ENCODE measurements at regions not wholly inside any gene's neighbourhood (a gene's known extent, or its start where the extent isn't known, plus 50 kb on each side); places are given as distances from the start of the nearest gene placed in this dataset.

DNA sequence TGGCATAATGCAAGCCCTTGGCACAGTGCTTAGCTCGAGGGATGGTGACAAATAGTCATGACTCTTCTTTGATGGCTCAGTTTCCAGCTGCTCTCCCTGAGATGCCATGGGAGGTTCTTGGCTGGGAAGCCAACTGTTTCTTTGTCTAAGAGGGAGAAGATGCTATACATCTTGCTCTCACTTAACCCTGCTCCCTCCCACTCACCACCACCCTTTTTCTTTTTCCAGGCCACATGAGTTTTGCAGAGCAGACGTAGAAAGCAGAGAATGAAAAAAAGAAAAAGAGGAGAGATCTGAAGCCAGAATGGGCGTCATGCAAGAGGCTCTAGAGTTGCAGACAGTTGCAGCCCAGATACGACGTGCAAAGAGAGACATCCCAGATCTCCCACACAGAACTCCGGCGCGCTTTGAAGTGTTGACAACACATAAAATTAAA, 160.5 kb downstream of the FGF18 start:
- DNase-seq (ENCODE audit: low spot score): no peak

DNA sequence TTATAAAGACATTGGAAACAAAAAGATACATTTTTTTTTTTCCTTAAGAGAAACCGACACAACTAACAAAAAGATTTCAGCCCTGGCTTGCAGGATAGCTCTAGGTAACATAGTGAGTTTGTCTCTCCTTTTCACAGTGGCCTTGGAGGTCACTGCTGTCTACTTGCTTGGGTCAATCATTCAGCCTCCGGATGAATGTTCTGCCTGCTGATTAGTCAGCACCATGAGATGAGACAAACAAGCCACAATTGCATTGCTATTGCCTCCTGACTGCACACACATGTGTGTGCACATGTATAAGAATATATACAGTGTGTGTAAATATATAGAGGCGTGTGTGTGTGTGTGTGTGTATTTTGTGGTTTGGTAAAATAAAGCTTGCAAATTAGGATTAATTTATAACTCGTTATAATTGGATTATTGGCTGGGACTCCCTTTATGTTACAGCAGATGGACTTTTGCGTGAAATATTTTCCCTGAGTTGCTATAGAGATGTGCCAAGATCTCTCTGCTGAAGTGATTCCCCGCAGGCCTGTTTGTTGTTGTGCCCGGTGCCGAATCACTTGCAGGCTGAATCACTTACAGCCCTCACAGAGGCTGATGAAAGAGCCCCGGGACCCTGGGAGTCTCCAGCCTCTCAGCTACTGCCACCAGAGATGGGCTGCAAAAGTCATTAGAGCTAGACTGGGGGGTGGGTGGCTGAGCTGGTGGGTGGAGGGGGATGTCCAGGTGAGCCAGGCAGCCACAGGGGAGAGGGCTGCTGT, 161.2 kb downstream of the FGF18 start:
- DNase-seq (ENCODE audit: low spot score): no peak

DNA sequence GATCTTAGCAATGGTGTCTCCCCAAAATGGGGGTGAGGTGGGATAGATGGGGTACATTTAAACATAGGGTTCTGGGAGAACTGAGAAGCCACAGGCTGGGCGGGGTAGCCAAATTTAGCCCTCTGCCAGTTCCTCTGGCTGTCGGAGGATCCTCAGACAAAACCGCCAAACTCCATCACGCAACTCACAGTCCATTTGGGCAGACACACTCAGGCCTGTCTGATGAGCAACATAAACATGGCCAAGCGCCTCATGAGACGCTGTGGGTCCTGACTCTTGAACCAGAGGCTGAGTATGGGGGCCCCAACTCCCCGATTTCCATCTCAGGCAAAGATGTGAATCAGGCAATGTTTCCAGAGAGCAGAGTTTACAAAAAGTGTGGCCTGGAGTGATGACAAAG, 162.3 kb downstream of the FGF18 start:
- no peak for DNase-seq (ENCODE audit: low spot score)

DNA sequence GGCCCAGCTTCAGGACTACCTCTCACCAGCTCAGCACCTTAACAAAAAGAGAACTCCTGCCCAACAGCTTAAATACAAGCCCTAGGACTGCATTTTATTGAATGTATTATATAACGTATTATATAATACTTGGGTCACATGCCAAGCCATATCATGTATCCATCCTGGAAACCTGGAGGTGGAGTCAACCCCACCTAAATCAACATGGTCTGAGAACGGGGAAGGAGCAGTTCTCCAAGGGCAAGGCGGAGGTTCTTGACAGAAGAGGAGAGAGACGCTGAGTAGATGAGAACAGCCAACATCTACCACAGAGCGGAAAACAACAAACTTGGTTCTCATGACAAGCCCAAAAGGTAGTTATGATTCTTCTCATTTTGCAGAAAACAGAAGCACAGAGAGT, 163.4 kb downstream of the FGF18 start:
- no peak for DNase-seq (ENCODE audit: low spot score)

DNA sequence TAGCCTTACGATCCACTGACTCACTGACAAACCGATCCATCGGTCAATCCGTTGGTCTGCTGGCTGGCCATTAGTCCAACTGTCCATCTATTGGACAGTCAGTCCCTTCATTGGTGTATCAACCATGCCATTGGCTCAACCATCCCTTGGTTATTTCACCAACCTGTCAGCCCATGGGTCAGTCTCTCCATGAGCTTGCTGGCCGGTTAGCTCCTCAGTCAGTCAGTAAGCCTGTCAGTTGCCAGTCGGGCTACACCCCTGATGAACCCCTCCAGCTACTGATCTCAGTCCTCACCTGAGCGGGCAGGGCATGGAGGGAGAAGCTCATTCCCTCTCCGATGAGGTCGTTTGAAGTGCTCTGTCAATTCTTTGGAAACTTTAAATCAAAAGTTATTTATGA, 166.5 kb downstream of the FGF18 start:
- DNase-seq (ENCODE audit: low spot score): no peak

DNA sequence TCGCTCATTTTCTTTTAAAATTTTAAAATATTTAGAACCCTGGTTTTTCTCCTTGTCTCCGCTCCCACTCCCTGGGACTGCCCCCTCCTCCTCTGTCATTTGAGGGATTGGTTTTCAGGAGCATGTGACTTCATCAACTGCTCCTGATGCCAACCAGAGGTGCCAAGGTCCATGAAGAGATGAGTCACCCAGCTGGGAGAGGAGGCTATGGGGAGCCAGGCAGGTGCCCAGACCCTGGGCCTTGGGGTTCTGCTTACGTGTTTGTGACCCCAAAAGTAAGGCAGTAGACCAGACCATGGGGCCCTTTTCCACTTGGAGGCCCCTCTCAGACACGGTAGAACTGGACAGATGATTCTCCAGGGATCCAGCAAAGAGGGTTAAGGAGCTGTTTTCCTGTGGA, 167.0 kb downstream of the FGF18 start:
- peak; percentile 22 for DNase-seq (ENCODE audit: low spot score)

DNA sequence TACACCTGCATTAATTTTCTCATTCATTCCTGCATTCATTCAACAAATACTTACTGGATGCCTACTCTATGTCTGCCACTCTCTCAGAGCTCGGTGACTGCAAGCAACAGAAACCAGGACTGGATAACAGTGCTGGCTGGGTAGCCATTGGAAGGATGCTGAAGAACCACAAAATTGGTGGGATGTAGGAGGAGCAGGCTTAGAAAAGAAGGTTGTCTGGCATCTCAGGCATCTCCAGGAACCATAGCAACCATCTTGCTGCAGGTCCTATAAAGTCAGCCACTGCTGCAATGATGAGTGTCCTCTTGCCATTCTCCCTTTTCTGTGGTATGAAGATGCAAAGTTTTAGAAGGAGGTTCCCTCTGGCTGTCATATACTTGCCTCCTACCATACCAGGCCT, 168.6 kb downstream of the FGF18 start:
- no peak for DNase-seq (ENCODE audit: low spot score)

DNA sequence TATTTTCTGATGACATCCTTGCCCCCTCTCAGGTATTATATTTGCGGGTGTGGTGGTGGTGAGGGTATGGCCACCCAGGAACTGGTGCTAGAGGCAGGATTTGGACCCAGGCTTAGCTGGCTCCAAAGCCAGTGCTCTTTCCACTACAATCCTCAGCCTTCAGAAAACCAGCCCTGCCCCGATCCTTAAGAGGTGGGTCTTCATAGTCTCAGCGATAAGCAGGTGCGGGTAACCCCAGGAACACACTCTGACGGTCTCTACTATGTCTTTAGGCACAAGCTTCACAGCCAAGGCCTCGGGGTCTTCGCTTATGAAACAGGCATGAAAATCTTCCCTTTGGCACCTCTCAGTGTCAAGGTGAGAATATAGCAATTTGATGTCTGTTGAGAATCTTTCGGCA, 169.3 kb downstream of the FGF18 start:
- DNase-seq (ENCODE audit: low spot score): no peak

DNA sequence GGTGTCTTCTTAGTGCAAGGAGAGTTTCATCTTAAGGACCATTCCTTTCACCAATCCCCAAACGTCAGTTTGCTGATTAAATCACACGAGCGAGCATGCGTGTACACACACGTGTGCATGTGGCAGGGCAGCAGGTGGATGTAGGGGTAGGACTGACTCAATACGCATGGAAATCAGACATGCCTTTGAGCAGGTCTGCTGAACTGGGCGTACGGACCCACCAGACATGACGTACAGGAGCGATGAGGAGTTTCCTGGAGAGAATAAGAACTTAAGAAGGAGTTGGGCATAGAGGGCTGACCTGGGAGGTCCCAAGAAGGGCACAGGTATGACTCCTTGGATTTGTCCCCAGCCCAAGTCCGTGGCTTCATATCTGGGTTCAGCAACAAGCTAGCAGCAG, 170.0 kb downstream of the FGF18 start:
- DNase-seq (ENCODE audit: low spot score): no peak

DNA sequence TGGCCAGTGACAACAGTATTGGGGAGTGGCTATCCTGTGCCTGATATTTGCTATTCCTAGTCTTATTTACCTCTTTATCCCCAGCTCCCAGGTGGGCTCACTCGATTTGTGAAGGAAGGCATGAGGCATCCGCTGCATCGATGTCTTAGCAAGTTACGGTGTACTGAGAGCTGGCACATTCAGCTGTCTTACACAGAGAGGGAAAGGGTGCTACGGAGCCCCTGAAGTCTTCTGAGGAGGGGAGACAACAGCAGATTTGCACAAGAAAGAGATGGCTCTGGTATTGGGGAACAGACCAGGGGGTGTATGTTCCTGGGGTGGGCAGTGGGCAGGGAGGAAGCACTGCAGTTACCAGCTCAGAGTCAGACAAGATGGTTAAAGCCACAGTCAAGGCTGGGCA, 172.6 kb downstream of the FGF18 start:
- DNase-seq (ENCODE audit: low spot score): no peak

DNA sequence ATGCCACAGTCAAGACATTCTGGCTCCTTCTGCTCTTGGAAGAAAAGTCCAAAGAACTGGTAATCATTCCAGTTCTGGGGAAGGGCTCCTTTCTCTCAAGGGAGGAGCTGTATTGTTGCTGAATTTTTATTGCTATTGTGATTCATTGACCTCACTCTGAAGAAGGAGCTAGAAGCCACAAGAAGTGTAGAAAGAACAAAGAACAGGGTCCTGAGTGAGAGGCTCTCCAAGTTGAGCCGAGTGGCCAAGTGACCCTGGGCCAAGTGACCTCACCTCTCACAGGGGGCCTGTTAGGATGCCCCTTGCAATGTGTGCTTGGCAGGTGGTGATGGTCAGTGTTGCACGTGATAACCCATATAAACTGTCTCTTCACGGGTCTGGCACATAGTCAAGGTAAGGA, 173.3 kb downstream of the FGF18 start:
- DNase-seq (ENCODE audit: low spot score): no peak

DNA sequence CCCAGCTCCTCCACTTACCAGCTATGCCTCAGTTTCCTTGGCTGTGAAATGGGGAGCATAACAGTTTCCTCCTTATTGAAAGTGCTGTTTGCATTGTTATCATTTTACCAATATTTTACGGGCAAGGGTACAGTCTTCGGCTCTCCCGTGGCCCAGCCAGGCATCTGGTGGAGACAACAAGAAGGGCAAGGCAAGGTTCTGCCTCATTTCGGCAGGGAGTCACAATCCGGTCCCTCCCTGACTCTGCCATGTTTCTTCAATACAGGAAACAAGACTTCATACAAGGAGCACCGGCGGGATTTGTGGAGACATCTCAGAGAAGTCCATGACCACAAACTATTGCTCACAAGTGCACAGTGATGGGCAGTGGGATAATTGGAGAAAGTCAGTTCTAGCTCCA, 174.0 kb downstream of the FGF18 start:
- DNase-seq (ENCODE audit: low spot score): no peak

DNA sequence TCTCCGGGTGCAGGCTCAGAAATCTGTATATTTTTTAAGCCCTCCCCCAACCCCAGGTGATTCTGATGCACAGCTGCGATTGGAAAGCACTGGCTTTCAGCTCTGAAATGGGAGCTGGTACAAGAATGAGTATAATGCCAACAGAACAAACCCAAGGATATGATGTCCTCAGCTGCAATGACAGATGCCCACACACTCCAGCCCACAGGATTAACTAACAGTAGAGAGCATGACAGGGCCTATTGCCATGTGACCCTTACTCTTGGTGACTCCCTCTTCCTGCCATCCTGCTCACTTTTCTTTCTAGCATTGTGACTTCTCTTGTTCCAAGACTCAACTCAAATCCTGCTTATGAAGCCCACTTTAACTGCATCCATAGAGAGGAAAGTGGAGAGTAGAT, 174.5 kb downstream of the FGF18 start:
- no peak for DNase-seq (ENCODE audit: low spot score)

DNA sequence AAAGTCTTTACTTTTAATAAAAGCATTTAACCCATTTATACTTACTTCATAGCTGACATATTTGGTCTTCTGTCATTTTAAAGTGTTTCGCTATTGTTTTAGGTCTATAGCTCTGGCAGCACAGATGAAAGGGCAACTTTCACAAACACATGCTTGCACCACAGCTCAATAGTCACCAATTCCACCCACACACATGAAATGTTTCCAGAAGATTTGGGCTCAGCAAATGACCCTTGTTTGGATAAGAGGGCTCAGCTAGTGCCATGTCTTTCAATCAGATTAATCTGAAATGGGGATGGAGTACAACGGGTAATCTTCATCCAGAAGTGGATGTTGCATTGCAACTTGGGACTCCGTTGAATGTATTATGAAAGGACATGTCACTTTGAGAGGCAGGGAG, 176.0 kb downstream of the FGF18 start:
- DNase-seq (ENCODE audit: low spot score): no peak

DNA sequence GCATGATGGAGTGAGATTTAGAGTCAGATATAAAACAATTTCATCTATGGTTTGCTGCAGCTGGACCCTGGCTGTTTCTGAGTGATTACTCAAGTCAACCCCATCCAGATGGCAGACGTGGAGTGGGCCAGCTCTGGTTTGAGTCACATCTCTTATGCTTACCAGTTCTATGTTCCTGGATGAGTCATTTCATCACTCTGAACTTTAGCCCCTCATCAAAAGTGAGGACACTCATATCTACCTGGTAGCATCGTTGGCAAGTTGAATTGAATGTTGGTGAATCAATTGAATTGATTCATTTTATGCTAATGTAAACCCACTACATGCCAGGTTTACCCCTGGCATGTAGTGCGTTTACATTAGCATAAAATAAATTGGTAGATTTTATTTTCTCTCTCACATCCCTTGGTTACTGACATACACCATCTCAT, 176.4 kb downstream of the FGF18 start:
- no peak for DNase-seq (ENCODE audit: low spot score)

DNA sequence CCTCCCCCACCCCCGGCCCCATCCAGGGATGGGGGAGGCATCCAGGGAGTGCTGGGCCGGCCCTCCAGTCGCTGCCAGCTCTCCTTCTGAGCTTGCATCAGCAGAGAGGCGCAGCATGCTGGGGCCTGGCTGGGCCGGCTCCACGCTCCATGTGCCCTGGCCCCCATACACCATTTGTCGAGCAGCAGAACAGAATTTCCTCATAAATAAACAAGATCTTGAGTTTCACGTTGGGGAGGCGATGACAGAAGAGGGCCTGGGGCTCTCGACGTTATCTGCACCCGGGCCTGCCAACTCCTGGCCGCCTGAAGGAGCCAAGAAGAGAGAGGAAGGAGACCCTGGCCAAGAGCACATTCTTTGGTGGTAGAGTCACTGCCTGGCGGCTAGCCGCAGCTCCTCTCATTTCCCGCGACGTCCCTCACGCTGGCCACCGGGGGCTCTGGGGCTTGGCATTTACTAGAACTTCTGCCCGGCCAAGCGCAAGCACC, 177.0 kb downstream of the FGF18 start:
- no peak for DNase-seq (ENCODE audit: low spot score)

DNA sequence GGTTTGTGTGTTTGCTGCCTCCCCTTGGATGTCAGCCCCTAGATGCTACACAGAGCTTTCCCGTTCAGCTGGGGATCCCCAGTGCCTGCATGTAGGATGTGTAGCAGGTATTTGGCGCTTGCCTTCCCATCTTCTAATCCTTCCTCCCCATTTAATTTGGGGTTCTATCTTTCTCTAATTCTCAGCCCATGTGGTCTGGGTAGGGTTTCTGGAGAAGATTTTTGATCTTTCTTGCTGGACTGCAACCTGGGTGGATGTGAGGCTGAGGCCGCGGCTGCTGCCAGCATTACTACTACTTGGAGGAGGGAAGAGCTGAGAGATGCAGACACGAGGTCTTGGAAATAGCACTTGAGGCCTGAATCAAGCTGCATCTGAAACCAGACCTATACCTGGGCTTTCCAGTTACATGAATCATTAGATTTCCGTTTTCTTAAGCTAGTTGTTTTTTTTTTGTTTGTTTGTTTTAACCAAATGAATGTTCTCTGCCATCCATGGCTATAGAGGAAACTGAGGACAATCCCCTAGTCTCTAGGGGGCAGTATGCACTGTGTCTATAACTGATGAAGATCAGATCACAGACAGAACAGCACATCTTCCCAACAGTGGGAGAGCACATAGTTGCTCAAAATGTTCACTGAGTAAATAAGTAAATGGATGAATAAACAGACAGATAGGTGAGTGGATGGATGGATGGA, 178.6 kb downstream of the FGF18 start:
- DNase-seq (ENCODE audit: low spot score): no peak

DNA sequence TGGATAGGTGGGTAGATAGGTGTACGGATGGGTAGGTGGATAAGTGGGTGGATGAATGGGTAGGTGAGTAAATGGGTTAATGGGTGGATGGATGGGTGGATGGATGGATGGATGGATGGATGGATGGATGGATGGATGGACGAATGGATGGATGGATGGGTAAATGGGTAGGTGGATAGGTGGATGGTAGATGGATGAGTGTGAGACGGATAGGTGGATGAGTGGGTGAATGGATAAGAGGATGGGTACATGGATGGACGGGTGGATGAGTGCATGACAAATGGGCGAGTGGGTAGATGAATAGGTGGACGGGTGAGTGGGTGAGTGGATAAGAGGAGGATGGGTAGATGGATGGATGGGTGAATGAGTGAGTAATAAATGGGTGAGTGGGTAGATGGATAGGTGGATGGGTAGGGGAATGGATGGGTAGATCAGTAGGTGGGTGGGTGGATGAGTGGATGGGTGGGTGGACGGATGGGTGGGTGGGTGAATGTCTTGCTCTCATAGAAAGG, 179.2 kb downstream of the FGF18 start:
- no peak for DNase-seq (ENCODE audit: low spot score)

DNA sequence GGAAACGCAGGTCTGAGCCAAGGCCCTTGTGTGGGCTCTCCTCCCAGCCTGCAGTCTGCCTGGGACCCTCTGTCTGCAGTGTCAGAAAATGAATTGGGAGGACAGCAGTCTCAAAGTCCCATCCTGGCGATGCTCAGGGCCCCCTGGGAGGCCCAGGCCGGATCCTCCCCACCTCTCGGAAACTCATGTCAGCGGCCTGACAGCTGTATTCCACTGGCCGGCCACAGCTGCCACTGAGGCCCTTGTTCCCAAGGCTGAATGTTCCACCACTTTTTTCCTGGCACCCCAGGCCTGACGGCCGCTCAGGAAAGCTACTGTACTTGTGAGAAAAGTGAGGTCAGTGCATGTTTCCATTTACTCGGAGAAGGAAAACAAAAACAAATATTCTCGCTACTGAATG, 180.0 kb downstream of the FGF18 start:
- DNase-seq (ENCODE audit: low spot score): no peak

DNA sequence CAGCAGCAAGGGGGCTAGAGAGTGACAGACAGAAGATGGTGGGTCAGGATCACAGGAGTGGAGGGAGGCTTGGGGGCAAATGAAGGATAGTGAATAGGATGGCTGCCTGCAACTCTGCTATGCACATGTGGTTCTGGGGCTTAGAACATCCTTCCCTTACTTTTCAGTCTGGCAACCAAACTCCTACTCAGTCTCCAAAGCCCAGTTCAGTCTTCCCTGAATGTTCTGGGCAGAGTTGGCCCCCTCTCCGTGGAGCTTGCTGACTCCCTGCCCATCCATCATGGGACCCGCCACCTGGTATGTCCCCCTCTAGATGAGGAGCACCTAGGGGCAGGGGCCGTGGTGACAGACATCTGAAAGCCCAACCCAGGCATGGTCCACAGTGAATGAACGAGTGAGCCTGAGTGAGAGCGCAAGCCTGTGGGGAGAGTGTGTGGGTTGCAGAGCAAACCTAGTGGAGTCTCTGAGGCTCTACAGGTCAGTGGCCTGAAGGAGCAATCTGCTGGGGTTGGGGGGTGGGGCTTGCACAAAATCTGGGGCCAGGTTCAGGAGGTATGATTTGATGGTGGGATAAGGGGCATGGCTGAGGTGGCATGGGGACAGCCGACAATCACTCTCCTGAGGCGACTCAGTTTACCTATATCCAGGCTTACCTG, 180.6 kb downstream of the FGF18 start:
- DNase-seq (ENCODE audit: low spot score): no peak

DNA sequence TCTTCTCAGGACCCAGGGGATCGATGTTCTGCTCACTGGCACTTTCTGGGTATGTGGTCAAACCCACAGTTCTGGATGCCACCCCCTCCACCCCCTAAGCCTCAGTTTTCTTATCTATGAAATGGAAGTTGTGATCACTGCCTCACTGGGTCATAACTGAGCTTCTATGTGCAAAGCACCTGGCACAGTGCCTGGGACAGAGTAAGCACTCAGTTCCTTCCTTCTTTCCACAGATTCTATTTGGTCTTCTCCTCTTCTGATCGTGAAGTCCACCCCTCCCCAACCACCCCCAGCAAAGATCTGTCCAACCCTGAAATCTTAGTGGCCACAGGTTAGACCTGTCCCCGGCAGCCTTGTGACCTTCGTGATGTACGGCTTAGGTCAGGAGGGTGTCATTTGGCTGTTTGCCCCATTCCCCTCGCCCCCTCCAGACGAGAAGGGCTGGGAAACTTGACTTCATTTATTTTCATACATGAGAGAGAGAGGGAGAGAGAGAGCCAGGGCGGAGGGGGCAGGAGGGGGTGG, 181.4 kb downstream of the FGF18 start:
- no peak for DNase-seq (ENCODE audit: low spot score)

DNA sequence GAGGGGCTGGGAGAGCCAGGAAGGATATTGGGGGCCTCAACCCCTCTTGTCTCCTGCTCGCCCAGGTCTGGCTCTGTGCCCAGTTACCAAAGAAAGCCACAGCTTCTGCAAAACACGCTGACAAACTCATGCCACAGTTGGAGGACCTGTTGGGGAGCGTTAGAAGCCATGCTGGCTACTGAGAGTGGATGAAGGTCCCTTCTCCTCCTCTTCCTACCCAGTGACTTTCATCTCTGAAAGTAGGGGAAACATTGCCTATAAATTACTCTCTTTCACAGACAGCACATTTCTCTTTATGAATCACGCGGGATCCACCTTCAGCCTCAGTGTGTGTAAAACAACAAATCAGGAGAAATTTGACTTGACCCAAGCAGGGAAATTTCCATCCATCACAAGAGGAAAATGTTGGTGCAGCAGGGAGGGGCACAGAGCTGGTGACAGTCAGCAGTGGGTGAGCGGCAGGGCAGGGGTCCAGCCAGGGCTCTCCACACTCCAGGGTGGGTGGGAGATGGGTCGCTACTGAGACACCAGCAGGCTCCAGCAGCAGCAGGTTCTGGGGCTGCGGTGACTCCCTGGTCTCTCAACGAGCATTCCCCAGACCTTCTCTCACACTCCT, 181.9 kb downstream of the FGF18 start:
- DNase-seq (ENCODE audit: low spot score): no peak
